ENCODE measurements at regions not wholly inside any gene's neighbourhood (a gene's known extent, or its start where the extent isn't known, plus 50 kb on each side); places are given as distances from the start of the nearest gene placed in this dataset.

GRCh38 chr16:56048425-56049105 lies 142.7 kb upstream of the GNAO1 start (continued):
- TF ChIP-seq STAT1 (conservative IDR thresholded peaks at IDR 0.05) = no peak
- peak; percentile 29; the same call in 1 of the 2 replicates for TF ChIP-seq JUNB (IDR thresholded peaks at IDR 0.05)
- TF ChIP-seq PAX5 (IDR thresholded peaks at IDR 0.05; ENCODE audit: borderline replicate concordance, low read depth, low read length) = no peak
- peak; percentile 34; the same call in 1 of the 2 replicates for TF ChIP-seq DPF2 (IDR thresholded peaks at IDR 0.05)
- TF ChIP-seq HCFC1 (IDR thresholded peaks at IDR 0.05; ENCODE audit: low read length) = no peak
- no peak for TF ChIP-seq WRNIP1 (IDR thresholded peaks at IDR 0.05; ENCODE audit: borderline replicate concordance, low read depth, low read length)
- TF ChIP-seq ZSCAN29 (IDR thresholded peaks at IDR 0.05) = no peak
- TF ChIP-seq STAT3 (IDR thresholded peaks at IDR 0.05; ENCODE audit: low read depth, low read length) = no peak
- no peak for TF ChIP-seq TCF3 (IDR thresholded peaks at IDR 0.05; ENCODE audit: borderline replicate concordance, insufficient read depth, low read depth, low read length)
- TF ChIP-seq KDM1A (IDR thresholded peaks at IDR 0.05; ENCODE audit: borderline replicate concordance) = no peak
- no peak for TF ChIP-seq ESRRA (IDR thresholded peaks at IDR 0.05; ENCODE audit: low read length)
- no peak for TF ChIP-seq IKZF1 (conservative IDR thresholded peaks at IDR 0.05)
- no peak for TF ChIP-seq NFIC (IDR thresholded peaks at IDR 0.05; ENCODE audit: low read depth, low read length)
- TF ChIP-seq ZNF687 (IDR thresholded peaks at IDR 0.05) = no peak
- TF ChIP-seq ATF7 (IDR thresholded peaks at IDR 0.05; ENCODE audit: low read depth) = 0 out of 2 replicates have a peak, but pooled peaks have one; percentile 11
- TF ChIP-seq SMC3 (IDR thresholded peaks at IDR 0.05; ENCODE audit: borderline replicate concordance, low read length) = no peak
- no peak for TF ChIP-seq ZNF274 (IDR thresholded peaks at IDR 0.05; ENCODE audit: insufficient read depth, insufficient read length)
- no peak for TF ChIP-seq RUNX3 (IDR thresholded peaks at IDR 0.05; ENCODE audit: low read length)
- no peak for TF ChIP-seq MEF2A (IDR thresholded peaks at IDR 0.05; ENCODE audit: insufficient read depth, low read depth, low read length)
- 0 out of 2 replicates have a peak, but pooled peaks have one; percentile 27 for TF ChIP-seq IRF4 (IDR thresholded peaks at IDR 0.05; ENCODE audit: low read depth, low read length)

Measured in GM12878 (cell line).